ENCODE measurements at regions not wholly inside any gene's neighbourhood (a gene's known extent, or its start where the extent isn't known, plus 50 kb on each side); places are given as distances from the start of the nearest gene placed in this dataset.

- CTCF ChIA-PET (ENCODE audit: partially characterized antibody): no interaction called here
- H2BK15ac ChIP-seq (ENCODE audit: low read length): no peak overlapping the region
- H3K27me3 ChIP-seq (replicated peaks in 1 of 4; ENCODE audit: control insufficient read depth in 3 of 4, extremely low read depth in 1 of 4, insufficient read depth in 3 of 4, low read length in 3 of 4): no peaks in the 10 kb centered on the region
- H4K5ac ChIP-seq (ENCODE audit: insufficient read length, low read depth, low read length): no peak overlapping the region
- no peaks in the 10 kb centered on the region for H3K79me2 ChIP-seq (ENCODE audit: control insufficient read depth in 1 of 2, insufficient read depth in 2 of 2, low read length in 2 of 2)
- no peak overlapping the region for H3K23ac ChIP-seq (ENCODE audit: insufficient read length)
- no peak overlapping the region for H3K4me2 ChIP-seq (ENCODE audit: insufficient read depth in 1 of 2, low read depth in 2 of 2, low read length in 2 of 2)
- H3K56ac ChIP-seq (replicated peaks; ENCODE audit: insufficient read length, low read depth, low read length): no peak overlapping the region
- no peak overlapping the region for H4K91ac ChIP-seq (replicated peaks; ENCODE audit: insufficient read length, low read length)
- H3K27ac ChIP-seq (ENCODE audit: low read depth, low read length): no peak overlapping the region
- no peak overlapping the region for H3K4me3 ChIP-seq (ENCODE audit: extremely low read depth in 1 of 4, insufficient read depth in 2 of 4, low read depth in 3 of 4, low read length in 4 of 4)
- H3K14ac ChIP-seq (ENCODE audit: insufficient read length): no peak overlapping the region
- no peak overlapping the region for H3K9ac ChIP-seq (replicated peaks in 1 of 4; ENCODE audit: extremely low read depth in 1 of 4, low read depth in 3 of 4, low read length in 3 of 4)
- no peak overlapping the region for H2AFZ ChIP-seq (ENCODE audit: low read length)
- H2BK20ac ChIP-seq (ENCODE audit: low read length): no peak overlapping the region
- H3K4ac ChIP-seq (replicated peaks; ENCODE audit: insufficient read length, low read depth, low read length): no peak overlapping the region
- no peaks in the 10 kb centered on the region for H3K9me3 ChIP-seq (ENCODE audit: insufficient read depth in 2 of 2, low read depth in 1 of 2, low read length in 1 of 2)
- WGBS, 2 experiments (ENCODE audit: extremely low coverage in 1 of 2, insufficient coverage in 1 of 2, insufficient read length in 1 of 2, insufficient replicate concordance in 2 of 2, low coverage in 1 of 2, low lambda C conversion rate in 2 of 2, missing lambda C conversion rate in 1 of 2): 95% methylated on average over 4 of the region's 4 CpGs; no CpG with 5 or more reads in 1 of the 2 experiments
- H4K8ac ChIP-seq (ENCODE audit: extremely low read depth, insufficient read depth, low read length): no peak overlapping the region
- H3K4me1 ChIP-seq (replicated peaks in 1 of 4; ENCODE audit: control insufficient read depth in 3 of 4, insufficient read depth in 4 of 4, low read length in 3 of 4): no peaks in the 10 kb centered on the region
- no peaks in the 10 kb centered on the region for H3K79me1 ChIP-seq (ENCODE audit: low read depth, low read length)
- no peaks in the 10 kb centered on the region for H3K23me2 ChIP-seq (ENCODE audit: low read depth, low read length)
- DNase-seq (ENCODE audit: low read depth in 1 of 2, low spot score in 2 of 2) (no peak), FAIRE-seq (no peak)
- no peak overlapping the region for H2AK5ac ChIP-seq (ENCODE audit: low read depth, low read length)
- POLR2A ChIA-PET (ENCODE audit: partially characterized antibody): no interaction called here
- H2BK5ac ChIP-seq (ENCODE audit: low read depth, low read length): no peak overlapping the region
- no peak overlapping the region for H3K18ac ChIP-seq (ENCODE audit: extremely low read depth, low read length)
- H2BK12ac ChIP-seq (ENCODE audit: low read depth, low read length): no peak overlapping the region
- no peaks in the 10 kb centered on the region for H4K20me1 ChIP-seq (replicated peaks in 1 of 2; ENCODE audit: control insufficient read depth in 1 of 2, insufficient read depth in 2 of 2, low read length in 2 of 2)
- no peak overlapping the region for H2BK120ac ChIP-seq (replicated peaks; ENCODE audit: low read depth, low read length)
- H3K36me3 ChIP-seq (ENCODE audit: control insufficient read depth in 2 of 4, insufficient read depth in 4 of 4, low read length in 3 of 4): no peaks in the 10 kb centered on the region
- TF ChIP-seq TCF12 (IDR thresholded peaks at IDR 0.05; ENCODE audit: low read depth, low read length): no peak
- TF ChIP-seq SIRT6 (IDR thresholded peaks at IDR 0.05; ENCODE audit: low read length): no peak
- no peak for TF ChIP-seq TAF1 (IDR thresholded peaks at IDR 0.05; ENCODE audit: low read depth, low read length)
- no peak for TF ChIP-seq CHD2 (IDR thresholded peaks at IDR 0.05; ENCODE audit: low read length)
- no peak for TF ChIP-seq RFX5 (IDR thresholded peaks at IDR 0.05; ENCODE audit: borderline replicate concordance, low read depth, low read length)
- no peak for TF ChIP-seq BACH1 (IDR thresholded peaks at IDR 0.05; ENCODE audit: low read length)
- TF ChIP-seq TBP (IDR thresholded peaks at IDR 0.05; ENCODE audit: low read depth, low read length): no peak
- no peak for TF ChIP-seq EGR1 (IDR thresholded peaks at IDR 0.05; ENCODE audit: borderline replicate concordance, low read depth, low read length)
- TF ChIP-seq RNF2 (IDR thresholded peaks at IDR 0.05; ENCODE audit: borderline replicate concordance, low read depth, low read length, missing control alignments, poor library complexity, severe bottlenecking): no peak
Measured at GRCh38 chr19:31826325-31826724, 477.1 kb upstream of the TSHZ3 start.
